ENCODE measurements at regions not wholly inside any gene's neighbourhood (a gene's known extent, or its start where the extent isn't known, plus 50 kb on each side); places are given as distances from the start of the nearest gene placed in this dataset.
"Not testable (repeated sequence)": the region's sequence is repeated elsewhere in the genome, so short reads cannot be mapped to it uniquely, and the experiment has no call there.

DNA sequence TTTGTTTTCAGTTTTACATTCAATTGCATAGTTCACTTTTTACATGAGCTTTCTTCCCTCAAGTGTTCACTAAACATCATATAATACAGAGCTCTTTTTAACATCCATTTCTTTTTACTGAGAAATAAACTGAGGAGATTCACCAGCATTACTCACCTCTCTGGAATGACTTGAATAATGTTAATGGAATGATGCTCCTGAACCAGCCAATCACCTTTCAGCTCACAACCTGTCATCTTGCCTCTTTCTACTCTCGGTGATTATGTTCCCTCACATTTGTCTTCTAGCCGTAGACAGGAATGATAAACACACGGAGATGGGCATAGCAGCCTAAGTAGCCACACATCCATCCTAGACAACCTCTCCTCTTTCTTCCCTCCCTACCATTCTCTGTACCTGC is 301.7 kb downstream of the PAX3 start:
- DNase-seq = no peak

GRCh38 chr2:221994926-221995325 is 303.9 kb downstream of the PAX3 start:
- DNase-seq = no peak

DNA sequence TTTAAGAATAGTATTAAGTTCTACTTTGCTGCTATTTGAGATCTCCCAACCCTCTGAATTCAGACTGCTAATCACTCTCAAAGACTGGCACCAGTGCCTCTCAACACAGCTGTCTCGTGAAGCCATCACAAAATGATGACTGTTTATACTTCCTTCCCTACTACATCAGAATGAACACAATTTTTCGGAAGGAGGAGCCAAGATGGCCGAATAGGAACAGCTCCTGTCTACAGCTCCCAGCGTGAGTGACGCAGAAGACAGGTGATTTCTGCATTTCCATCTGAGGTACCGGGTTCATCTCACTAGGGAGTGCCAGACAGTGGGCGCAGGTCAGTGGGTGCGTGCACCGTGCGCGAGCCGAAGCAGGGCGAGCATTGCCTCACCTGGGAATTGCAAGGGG is 314.4 kb downstream of the PAX3 start:
- DNase-seq = not testable (repeated sequence)

GRCh38 chr2:221981912-221982470 is 316.8 kb downstream of the PAX3 start:
- DNase-seq = no peak

- DNase-seq = no peak
These were observed 323.6 kb downstream of the PAX3 start for GRCh38 chr2:221975151-221975550.

DNA sequence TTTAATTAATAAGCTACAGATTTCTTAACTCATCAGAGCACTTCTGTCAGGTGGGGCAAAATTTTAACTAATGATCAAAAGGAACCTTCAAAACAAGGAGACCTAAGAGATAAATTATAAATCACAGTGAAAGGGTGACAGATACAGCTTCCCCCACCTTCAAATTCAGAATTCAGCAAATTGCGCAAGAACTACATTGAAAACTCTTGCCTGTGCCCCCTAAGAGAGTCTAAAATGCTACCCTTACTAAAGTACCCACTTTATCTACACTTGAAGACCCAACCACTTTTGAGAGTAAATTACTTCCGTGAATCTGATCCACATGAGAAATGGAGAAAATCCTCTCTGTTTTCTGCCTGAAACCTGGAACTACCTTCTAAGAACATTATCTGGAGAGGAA is 324.9 kb downstream of the PAX3 start:
- no peak for DNase-seq

DNA sequence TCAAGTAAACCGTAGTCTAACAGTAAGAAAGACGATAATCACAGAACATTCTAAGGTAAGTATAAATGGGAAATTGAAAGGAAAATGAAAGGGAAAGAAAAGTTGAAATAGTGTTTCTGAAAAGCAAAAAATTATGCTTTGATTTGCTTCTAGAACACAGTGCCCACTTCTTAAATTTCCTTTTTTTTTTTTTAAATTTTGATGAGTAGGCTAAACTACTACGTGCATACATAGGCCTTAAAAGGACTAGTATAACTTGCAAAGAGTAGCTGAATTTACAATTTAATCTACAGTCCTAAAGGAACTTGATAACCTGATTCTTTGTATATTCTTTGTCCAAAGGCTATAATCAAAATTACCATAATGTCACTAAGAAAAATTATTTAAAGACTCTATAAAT is 325.3 kb downstream of the PAX3 start:
- DNase-seq = no peak

DNA sequence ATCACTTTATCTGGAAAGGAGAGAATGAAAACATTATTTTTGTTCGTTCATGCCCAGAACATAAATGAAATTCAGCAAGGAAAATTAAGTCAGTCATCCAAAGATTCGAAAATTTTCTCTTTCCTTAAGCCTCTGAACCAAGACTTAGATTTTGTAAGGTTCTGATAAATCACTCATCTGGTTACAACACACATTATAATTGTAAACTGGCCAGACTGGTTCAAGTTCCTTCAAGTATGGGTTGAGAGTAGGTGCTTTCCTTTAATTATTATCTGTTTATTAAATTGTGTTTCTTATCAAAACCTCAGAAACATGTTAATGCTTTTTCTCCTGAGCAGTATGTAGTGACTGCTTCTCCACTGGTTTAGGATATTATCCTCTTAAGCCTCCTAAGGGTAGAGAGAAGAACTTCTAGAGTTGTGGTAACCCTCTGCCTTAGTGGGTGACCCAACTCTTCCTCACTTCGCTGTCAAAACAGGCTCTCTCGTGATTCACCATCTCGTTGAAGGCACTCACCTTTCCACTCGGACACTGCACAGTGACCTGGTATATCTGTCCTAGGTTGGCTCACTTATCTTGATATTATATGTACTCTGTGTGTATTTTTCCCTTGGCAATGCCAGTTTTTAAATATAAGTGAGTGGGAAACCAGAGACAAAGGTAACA is 325.9 kb downstream of the PAX3 start:
- DNase-seq = no peak

DNA sequence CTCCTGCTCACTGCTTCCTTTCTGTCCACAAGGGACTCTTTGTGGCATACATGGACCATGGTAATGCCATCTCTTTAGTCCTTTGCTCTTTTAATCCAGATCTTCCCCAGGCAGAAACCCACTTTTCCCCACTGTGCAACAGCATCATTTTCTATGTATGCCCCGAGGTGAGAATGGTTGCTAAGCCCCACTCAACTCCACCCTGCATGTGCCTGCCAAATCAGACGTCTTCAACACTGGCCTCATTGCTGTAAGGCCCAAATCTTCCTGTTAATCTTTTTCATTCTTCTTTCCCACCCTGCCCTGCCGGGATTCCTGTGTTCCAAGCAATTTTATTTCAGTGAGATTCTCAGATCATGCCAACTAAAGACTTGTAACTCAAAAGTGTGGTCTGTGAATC is 328.4 kb downstream of the PAX3 start:
- DNase-seq = no peak

- no peak for DNase-seq
These were observed 329.0 kb downstream of the PAX3 start for GRCh38 chr2:221969830-221970144.

DNA sequence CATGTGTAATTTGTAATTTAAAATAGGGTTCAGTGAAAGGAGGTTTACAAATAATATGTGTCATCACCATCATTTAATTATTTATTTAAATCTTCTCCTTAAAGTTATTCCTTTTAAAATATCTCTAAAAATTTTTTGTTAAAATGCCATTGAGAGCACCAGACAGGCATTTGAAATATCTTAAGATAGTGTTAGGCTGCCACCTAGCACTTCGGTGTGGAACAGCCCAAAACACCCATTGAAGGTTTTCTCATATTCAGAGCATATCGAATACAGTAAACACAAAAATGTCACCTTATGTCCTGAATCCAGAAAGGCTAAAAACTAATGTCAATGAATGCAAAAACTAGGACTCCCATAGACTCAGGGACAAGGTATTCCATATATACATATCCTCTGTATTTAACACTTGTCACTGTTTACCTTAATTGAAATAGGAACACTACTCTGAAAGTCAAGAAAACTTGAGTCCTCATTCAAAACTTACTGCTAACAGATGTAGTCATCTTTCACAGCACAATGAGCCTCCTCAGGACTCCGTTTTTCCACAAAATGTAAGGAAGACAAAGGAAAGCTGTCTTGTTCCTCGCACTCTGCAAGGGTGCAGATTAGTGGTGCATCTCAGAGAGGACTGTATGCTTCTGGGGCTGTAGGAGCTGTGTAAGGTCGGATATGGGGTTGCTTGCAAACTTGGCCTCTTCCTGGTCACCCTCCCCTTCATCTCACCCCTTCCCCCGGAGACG is 329.5 kb downstream of the PAX3 start:
- DNase-seq = no peak

GRCh38 chr2:221962186-221962585 is 336.6 kb downstream of the PAX3 start:
- DNase-seq = no peak

- no peak for DNase-seq
These were observed 337.2 kb downstream of the PAX3 start for GRCh38 chr2:221961561-221961960.

DNA sequence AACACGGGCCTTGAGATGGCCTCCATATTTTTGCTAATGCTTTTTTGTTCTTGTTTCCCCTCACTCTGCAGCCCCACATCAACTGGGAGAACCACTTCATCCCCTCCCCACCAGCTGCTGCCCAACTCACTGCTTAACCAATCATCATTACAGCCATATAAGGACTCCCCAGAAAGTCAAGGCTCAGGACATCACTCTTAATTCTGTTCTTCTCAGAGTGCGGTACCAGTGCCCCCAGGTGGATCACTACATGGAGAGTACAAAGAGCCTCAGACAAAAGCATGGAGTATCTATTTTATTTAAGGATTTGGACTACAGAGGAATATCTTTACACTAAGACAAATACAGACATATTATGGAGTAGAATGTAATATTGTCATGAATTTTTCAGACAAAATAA is 340.6 kb downstream of the PAX3 start:
- no peak for DNase-seq

DNA sequence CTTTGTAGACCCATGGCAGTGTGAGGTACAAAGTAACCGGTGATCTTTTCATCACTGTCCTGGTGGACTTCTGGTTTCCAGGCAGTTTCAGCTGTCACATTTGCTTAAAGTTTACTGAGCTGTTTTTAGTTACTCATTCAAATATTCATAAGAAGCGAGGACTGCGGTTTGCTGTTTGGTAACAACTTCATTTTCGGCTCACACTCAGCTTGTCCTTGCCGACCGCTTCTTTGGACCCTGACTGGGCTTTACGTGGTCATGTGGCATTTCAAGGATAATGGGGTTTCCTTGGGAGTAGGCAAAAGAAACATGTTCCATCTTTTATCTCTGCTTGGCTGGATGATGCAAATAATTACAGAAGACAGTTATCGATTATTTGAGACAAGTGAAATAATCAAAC is 350.7 kb downstream of the PAX3 start:
- DNase-seq = no peak

- not testable (repeated sequence) for DNase-seq
These were observed 354.3 kb downstream of the PAX3 start for GRCh38 chr2:221944452-221944851.

DNA sequence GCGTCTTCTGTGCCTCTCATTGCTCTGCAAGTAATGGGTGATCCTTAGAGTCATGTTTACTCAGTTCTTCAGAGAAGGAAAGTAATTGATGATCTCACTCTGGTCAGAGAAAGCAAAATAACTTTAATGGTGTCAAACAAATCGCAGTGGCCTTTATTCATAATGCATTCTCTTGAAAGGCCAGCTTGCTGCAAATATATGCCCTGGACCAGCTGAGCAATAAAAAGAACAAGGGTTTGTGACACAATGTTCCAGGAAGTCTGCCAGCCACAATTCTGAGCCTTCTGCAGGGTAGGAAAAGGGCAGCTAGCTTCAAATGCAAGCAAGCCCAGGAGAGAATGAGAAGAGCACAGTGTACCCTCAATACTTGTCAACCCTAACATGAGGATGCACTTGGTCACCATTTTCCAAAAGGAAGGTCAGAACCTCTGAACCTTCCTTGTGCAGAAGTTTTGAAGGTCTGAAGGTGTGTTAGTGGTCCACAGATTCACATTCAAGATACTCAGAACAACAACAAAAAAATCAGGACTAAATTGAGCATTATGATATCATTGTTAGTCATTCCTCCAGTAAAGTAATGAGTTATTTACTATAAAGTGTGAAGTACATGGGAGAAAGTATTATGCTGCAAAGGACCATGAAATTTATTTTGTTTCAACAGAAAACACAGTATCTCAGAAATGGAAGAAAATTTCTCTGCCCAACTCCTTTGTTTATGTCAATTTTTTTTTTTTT is 355.6 kb downstream of the PAX3 start:
- DNase-seq = no peak

- DNase-seq = no peak
These were observed 359.3 kb upstream of the EPHA4 start for GRCh38 chr2:221931251-221931991.

- DNase-seq = no peak
These were observed 357.2 kb upstream of the EPHA4 start for GRCh38 chr2:221929259-221929658.

DNA sequence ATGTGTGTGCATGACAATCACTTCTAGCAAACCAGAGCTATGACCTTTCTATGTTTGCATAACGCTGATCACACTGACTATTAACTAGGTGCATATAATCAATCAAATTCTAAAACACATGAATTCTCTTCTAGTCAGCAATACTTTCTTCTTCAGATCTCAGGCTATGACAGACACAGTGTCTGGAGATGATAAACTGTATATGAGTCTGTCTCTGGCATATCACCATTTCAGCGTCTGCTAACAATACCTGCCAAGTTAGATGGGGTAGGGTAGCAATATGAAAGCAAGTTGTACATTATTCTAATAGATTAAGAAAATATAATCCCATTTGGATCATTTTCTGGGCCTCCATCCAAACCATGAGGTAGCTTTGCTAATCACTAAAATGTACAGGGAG is 354.2 kb upstream of the EPHA4 start:
- DNase-seq = no peak

GRCh38 chr2:221924576-221924975 is 352.5 kb upstream of the EPHA4 start:
- DNase-seq = no peak

DNA sequence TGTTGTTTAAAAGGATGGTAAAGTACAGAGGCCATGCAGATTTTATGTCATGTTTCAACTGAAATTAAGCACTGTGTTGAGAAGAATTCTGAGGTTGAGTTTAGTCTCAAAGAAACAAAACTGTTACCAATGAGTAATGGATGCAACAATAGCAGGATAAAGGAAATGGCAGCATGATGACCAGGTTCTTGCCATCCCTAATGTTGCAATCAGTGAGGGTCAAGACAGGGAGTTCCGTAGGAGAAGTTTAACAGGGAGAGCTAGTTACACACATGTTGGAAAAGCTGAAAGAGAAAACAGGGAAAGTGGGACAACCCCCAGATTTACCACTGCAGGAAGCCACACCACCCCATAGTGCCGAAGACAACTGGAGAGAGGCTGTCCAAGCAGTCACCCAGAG is 343.8 kb upstream of the EPHA4 start:
- no peak for DNase-seq

- DNase-seq = no peak
These were observed 342.3 kb upstream of the EPHA4 start for GRCh38 chr2:221914334-221914880.

Data from NCI-H187 (cell line).